ENCODE measurements at regions not wholly inside any gene's neighbourhood (a gene's known extent, or its start where the extent isn't known, plus 50 kb on each side); places are given as distances from the start of the nearest gene placed in this dataset.

DNA sequence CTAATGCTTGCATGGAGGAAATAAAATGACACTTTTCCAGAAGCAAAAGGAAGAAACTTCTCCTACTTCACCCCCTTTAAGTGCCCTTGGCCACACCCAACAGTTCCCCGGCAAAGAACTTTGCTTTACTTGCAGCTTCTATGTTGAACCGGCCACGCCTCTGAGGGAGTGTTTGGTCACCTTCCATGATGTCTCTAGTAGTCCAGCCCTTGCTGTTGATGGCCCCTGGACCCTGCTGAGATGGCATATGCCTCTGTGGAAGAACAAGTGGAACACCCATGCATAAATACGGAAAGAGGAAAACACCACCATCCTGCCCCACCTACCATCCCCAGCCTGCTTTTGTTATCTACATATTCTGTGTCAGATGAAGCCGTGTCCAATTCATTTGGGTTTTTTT, 218.3 kb upstream of the POU3F3 start (continued):
- TF ChIP-seq PHF8 (conservative IDR thresholded peaks at IDR 0.05; ENCODE audit: low read depth, low read length) (no peak), TAF1 (IDR thresholded peaks at IDR 0.05; ENCODE audit: low read depth, low read length) (no peak), HDAC6 (IDR thresholded peaks at IDR 0.05; ENCODE audit: low read depth, low read length) (no peak), EGR1 (IDR thresholded peaks at IDR 0.05; ENCODE audit: borderline replicate concordance, low read depth, low read length) (no peak)
- TF ChIP-seq, protein P1, sequence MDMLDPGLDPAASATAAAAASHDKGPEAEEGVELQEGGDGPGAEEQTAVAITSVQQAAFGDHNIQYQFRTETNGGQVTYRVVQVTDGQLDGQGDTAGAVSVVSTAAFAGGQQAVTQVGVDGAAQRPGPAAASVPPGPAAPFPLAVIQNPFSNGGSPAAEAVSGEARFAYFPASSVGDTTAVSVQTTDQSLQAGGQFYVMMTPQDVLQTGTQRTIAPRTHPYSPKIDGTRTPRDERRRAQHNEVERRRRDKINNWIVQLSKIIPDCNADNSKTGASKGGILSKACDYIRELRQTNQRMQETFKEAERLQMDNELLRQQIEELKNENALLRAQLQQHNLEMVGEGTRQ (IDR thresholded peaks at IDR 0.05; ENCODE audit: low read length) = no peak
- TF ChIP-seq, protein P2, sequence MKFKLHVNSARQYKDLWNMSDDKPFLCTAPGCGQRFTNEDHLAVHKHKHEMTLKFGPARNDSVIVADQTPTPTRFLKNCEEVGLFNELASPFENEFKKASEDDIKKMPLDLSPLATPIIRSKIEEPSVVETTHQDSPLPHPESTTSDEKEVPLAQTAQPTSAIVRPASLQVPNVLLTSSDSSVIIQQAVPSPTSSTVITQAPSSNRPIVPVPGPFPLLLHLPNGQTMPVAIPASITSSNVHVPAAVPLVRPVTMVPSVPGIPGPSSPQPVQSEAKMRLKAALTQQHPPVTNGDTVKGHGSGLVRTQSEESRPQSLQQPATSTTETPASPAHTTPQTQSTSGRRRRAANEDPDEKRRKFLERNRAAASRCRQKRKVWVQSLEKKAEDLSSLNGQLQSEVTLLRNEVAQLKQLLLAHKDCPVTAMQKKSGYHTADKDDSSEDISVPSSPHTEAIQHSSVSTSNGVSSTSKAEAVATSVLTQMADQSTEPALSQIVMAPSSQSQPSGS (IDR thresholded peaks at IDR 0.05; ENCODE audit: low read length) = no peak

Measured in H1 (cell line).